A673 (cell line): ENCODE measurements at regions not wholly inside any gene's neighbourhood (a gene's known extent, or its start where the extent isn't known, plus 50 kb on each side); places are given as distances from the start of the nearest gene placed in this dataset.

Experiments used
- EZH2 ChIP-seq: fragments of 200-600 bp; sonication (generic); IDR thresholded peaks from 2 replicates; pipeline ENCODE4 v1.6.1; 2017; ENCODE audit warnings: borderline replicate concordance, low read depth, mild to moderate bottlenecking, mixed read lengths, antibody characterized with exemption, low read length; ENCODE audit not compliant: poor library complexity, severe bottlenecking
- TF ChIP-seq, protein P1 (sequence below): fragments of 300-800, 200-600 bp; sonication (generic); conservative IDR thresholded peaks from 2 replicates; pipeline ENCODE4 v1.5.1; 2017; ENCODE audit warnings: low read depth, mild to moderate bottlenecking, antibody characterized with exemption, low read length, moderate library complexity, mixed read lengths

DNA sequence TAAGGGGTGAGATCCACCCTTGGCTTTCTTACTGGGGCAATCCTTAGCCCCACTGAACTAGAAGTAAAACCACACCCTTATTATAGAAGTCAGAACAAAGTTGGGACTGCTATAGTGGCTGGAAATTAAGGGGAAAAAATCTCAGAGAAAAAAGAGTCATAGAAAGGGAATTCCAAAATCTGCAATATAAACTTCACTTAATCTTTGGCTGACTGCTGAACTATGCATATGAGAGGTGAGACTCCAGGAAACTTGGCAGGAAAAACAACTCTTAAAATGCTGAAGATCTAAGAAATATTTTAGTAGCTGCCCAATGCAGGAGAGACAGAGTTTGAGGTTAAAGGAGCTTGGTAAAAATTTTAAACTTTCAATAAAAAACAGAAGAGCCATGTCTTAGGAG, 201.8 kb upstream of the FN1 start:
- no peak for TF ChIP-seq EZH2
- TF ChIP-seq, protein P1, sequence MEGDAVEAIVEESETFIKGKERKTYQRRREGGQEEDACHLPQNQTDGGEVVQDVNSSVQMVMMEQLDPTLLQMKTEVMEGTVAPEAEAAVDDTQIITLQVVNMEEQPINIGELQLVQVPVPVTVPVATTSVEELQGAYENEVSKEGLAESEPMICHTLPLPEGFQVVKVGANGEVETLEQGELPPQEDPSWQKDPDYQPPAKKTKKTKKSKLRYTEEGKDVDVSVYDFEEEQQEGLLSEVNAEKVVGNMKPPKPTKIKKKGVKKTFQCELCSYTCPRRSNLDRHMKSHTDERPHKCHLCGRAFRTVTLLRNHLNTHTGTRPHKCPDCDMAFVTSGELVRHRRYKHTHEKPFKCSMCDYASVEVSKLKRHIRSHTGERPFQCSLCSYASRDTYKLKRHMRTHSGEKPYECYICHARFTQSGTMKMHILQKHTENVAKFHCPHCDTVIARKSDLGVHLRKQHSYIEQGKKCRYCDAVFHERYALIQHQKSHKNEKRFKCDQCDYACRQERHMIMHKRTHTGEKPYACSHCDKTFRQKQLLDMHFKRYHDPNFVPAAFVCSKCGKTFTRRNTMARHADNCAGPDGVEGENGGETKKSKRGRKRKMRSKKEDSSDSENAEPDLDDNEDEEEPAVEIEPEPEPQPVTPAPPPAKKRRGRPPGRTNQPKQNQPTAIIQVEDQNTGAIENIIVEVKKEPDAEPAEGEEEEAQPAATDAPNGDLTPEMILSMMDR = no peak
